Stimulated activated CD4-positive, alpha-beta T cell treated with anti-CD3 and anti-CD28 coated beads, Interleukin-4, amount 100 ng/mL, for 4 hours (primary cell): ENCODE measurements at regions not wholly inside any gene's neighbourhood (a gene's known extent, or its start where the extent isn't known, plus 50 kb on each side); places are given as distances from the start of the nearest gene placed in this dataset.

Source experiments
- DNase-seq, 2 experiments: peaks; one replicate each; pipeline ENCODE4 v3.0.0-alpha.2; 2020

- no peak for DNase-seq
Observed at GRCh38 chr4:53805291-53805690, 214.0 kb upstream of the LNX1 start.

- peak in 1 of 2 experiments; percentile 5 for DNase-seq
Observed at GRCh38 chr4:53804719-53805118, 213.4 kb upstream of the LNX1 start.

- no peak for DNase-seq
Observed at GRCh38 chr4:53802500-53802899, 211.2 kb upstream of the LNX1 start.

GRCh38 chr4:53801373-53801772 lies 210.1 kb upstream of the LNX1 start:
- DNase-seq: no peak

DNA sequence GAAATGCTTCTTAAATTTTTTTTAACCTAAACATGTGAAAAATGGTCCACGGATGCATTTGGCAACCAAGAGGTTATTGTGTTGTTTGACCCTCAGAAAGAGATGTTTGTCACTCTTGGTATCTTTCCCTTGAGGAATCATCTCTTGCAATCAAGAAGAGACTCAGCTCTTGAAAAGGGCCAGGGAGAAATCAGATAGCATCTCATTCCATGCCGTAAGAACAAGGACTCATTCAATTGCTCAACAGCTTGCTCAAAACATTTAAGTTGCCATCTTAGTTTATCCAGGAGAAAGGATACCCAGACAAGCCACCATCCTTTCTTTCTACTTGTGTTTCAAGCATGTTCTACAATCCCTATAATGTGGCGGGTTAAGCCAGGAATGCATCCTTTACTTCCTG lies 209.5 kb upstream of the LNX1 start:
- no peak for DNase-seq

- DNase-seq: no peak
Observed at GRCh38 chr4:53793096-53793495, 201.8 kb upstream of the LNX1 start.

DNA sequence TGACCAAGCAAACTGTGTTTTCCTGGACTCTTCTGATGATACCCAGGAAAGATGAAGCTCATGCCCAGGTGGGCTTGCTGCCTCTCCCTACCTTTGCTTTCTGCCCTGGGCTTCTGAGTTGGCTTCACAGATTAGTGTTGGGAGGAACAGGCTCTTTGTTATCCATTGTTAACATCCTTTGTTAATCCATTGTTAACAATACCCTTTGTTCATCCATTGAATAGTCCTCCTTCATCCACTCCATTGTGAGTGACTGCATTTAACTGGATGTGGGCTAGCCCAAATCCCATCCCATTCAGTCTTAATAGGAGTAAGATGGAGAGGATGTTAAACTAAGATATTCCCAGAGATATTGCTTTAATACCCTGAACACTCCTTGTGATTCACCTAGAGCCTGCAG lies 199.0 kb upstream of the LNX1 start:
- no peak for DNase-seq

DNA sequence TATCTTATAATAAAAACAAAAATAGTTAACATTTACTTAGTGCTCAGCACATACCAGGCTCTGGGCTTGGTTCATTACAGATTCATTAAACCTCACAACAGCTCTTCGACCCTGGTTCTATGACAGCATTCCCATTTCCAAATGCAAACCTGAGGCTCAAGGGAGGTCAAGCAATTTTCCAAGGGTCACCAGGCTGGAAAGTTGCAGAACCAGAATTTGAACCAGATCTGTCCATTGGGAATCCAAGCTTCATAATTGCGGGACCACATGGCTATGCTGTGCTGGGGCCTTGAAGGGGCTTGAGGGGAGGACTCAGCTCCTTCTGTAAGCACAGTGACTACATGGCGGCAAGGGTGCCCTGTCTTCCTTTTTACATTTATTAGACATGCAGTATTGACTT lies 197.3 kb upstream of the LNX1 start:
- no peak for DNase-seq

DNA sequence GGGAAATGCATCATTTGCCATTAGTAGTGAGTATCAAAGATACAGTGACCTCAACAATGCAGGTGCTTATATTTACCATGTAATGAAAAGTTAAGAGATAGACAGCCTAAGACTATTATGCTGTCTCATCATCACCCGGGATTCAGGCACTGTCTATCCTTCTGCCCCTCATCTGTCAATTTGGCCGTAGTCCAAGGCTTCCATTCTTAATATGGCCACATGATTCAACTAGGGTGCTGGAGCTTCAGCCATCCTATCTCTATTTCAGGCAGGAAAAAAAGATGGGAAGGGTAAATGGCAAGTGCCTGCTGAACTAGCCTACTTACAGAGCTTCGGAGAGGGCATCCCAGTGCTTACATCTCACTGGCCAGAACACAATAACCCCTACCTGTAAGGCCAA lies 196.7 kb upstream of the LNX1 start:
- no peak for DNase-seq

GRCh38 chr4:53786632-53787031 lies 195.3 kb upstream of the LNX1 start:
- no peak for DNase-seq

DNA sequence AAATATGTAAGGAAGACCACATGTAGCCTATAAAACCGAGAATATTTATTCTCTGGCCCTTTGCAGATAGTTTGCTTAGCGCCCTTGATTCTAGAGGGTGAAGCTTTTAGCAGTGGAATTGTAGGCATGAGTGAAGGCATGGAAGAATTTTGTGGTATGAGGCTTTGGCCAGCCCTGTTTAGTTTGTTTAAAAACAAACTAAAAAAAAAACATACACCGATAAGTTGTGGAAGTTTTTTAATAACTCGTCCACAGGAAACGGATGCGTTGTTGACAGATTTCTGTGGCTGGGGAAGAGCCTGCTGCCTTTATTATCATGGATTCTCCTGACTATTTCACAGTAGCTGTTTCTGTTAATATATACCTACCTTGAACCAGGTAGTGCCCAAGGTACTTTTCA lies 194.7 kb upstream of the LNX1 start:
- DNase-seq: no peak

DNA sequence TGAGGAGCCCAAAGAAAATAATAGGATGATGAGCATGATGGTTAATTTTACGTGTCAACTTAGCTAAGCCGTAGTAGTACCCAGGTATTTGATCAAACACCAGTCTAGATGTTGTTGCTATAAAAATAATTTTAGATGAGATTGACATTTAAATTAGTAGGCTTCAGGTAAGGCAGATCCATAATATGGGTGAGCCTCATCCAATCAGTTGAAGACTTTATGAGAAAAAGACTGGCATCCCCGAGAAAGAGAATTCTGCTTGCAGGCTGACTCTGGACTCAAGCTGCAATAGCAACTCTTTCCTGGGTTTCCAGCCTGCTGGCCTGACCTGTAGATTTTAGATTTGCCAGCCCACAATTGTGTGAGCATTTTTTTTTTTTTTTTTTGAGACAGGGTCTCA lies 192.8 kb upstream of the LNX1 start:
- DNase-seq: no peak

DNA sequence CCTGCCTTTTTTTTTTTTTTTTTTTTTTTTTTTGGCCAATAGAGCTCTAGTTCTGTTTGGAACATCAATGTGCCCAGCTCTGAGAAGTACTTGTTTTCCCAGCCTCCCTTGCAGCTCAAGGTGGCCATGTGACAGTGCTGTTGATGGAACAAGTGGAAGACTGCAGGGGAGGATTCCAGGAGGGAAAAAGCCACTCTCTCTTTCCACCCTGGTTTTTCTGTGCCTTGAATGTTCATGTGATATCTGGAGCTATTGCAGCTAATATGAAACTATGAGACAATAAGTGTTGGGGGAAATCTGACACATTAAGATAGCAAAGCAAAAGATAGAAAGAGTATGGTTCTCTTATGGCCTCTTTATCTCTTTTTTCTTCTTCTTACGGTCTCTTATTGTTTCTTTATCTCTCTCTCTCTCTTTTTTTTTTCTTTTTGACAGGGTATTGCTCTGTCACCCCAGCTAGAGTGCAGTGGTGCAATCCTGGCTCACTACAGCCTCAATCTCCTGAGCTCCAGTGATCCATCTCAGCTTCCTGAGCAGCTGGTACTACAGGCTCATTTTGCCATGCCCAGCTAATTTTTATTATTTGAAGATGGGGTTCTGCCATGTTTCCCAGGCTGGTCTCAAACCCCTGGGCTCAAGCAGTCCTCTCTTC lies 192.0 kb upstream of the LNX1 start:
- DNase-seq: no peak

DNA sequence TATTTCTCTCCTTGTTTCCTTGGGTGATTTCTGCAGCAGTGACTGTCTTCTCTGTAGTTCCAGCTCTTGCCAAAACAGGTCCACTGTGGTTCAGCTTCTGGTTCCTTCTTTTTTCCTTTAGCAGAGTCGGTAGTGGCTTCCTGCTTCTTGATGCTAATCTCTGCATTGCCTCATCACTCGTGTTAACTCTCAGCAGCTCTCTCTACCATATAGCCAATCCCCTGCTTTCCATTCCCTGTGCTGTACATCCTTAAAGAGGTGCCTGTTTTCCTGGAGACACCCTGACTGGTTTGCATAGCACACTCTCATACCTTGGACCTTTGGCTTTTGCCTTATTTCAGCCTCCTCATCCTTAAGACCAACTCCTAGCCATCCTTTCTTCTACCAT lies 191.2 kb upstream of the LNX1 start:
- no peak for DNase-seq

- no peak for DNase-seq
Observed at GRCh38 chr4:53781629-53782457, 190.6 kb upstream of the LNX1 start.

DNA sequence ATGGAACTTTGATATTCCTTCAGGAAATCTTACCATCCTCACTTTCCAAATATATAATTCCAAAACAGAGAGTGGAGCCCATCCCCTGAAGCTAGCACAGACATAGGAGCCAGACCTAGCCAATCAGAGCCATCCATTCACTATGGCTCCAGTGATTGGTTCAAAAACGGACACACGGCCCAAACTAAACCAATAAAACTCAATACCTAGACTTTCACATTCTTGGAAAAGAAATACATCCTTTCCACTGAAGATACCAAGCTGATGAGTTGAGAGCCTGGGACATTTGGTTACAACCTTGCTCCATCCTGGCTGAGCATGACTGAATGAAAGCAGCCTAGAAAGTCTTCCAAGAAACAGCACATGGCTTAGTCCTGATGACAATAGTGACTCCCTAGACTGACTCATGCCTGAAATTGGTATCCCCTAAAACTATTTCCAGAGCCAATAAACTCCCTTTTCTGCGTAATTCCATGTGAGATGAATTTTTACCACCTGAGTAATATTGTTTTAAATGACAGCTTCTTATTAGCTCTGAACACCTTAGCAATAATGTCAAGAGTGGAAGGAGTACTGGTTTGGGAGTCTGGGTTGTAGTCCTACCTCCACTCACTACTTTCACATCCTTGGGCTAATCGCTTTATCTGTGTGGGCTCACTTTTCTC lies 189.6 kb upstream of the LNX1 start:
- no peak for DNase-seq

DNA sequence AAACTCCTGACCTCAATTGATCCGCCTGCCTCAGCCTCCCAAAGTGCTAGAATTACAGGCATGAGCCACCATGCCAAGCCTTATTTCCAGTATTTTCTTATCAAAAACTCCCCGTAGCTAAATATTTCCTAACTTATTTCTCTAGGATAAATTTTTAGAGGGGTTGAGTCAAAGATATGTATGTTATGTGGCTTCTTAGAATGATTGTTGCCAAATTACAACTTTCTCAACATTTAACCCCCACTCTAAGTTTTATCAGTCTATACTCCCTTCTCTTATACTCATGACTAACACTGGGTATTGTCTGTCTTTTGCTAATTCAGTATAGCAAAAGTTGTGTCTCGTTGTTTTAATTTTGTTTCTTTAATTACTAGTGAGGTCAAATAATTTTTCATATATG lies 187.7 kb upstream of the LNX1 start:
- DNase-seq: no peak

- DNase-seq: no peak
Observed at GRCh38 chr4:53778155-53778554, 186.9 kb upstream of the LNX1 start.

- no peak for DNase-seq
Observed at GRCh38 chr4:53777244-53777984, 186.1 kb upstream of the LNX1 start.

DNA sequence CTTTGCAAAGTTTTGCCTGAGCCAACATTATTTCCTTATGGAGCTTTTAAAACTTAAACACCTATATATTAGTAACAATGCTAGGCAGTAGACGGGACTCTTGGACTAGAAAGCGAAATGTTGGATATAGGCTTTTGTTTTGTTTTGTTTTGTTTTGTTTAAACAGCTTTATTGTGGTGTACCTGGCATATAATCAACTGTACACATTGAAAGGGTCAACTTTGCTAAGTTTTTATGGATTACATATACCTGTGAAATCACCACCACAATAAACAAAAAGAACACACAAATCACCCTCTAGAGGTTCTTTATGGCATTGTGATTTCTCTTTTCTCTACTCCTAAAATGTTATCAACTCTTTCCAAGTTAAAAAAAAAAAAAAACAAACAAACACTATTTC lies 184.9 kb upstream of the LNX1 start:
- no peak for DNase-seq

- no peak for DNase-seq
Observed at GRCh38 chr4:53775381-53775780, 184.1 kb upstream of the LNX1 start.

- no peak for DNase-seq
Observed at GRCh38 chr4:53771326-53771725, 180.0 kb upstream of the LNX1 start.

DNA sequence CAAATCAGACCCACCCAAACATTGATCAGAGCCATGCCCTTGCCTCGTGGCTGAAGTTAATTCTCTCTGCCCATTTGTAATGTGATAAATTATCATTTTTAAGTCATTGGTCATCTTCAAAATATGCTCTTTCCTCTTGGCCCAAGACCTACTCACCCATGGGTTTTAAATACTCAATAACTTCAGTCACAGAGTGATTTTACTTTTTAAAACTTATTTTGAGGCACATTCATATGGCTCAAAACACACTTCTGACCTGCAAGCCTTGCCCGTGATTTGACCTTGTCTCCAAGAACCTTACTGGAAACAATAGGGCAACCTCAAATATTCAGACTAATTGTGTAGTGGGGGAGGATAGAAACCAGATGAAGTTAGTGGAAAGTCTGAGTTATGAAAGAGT lies 176.2 kb upstream of the LNX1 start:
- no peak for DNase-seq
